Ovary (tissue), 3 donors: ENCODE measurements at regions not wholly inside any gene's neighbourhood (a gene's known extent, or its start where the extent isn't known, plus 50 kb on each side); places are given as distances from the start of the nearest gene placed in this dataset.

Experiments used
- CTCF ChIP-seq, 3 donors: fragments of 450-650 bp in 2 of 3; fragments of 200-600 bp in 1 of 3; IDR thresholded peaks; one replicate each; pipeline versions ENCODE4 v1.5.1 to v1.8.0; 2016 to 2022; ENCODE audit warnings: antibody characterized with exemption in 3 of 3, mild to moderate bottlenecking in 1 of 3
- EP300 ChIP-seq: sonication (generic); formaldehyde crosslinking; IDR thresholded peaks from one replicate; pipeline ENCODE4 v1.6.1; 2017; ENCODE audit warnings: antibody characterized with exemption
- donor health status: DM: no; HTN: no; CAD: no.

GRCh38 chr6:104579310-104579863, 280.3 kb downstream of the HACE1 start:
- TF ChIP-seq EP300 = no peak
- TF ChIP-seq CTCF (IDR thresholded peaks at IDR 0.05) = no peak
